GM19035 (cell line): ENCODE measurements at regions not wholly inside any gene's neighbourhood (a gene's known extent, or its start where the extent isn't known, plus 50 kb on each side); places are given as distances from the start of the nearest gene placed in this dataset.
"Not testable (repeated sequence)": the region's sequence is repeated elsewhere in the genome, so short reads cannot be mapped to it uniquely, and the experiment has no call there.

Source experiments
- ATAC-seq: cut with Tn5 transposase; IDR thresholded peaks from one replicate; pipeline ENCODE4 v1.9.1; 2021; ENCODE audit not compliant: unreplicated experiment

GRCh38 chr7:83749495-83749894 is 100.6 kb upstream of the SEMA3E start:
- ATAC-seq = no peak

GRCh38 chr7:83739527-83739926 is 90.6 kb upstream of the SEMA3E start:
- no peak for ATAC-seq

GRCh38 chr7:83738291-83738835 is 89.4 kb upstream of the SEMA3E start:
- no peak for ATAC-seq

- ATAC-seq = no peak
Measured at GRCh38 chr7:83732305-83732704, 83.4 kb upstream of the SEMA3E start.

- no peak for ATAC-seq
Measured at GRCh38 chr7:83731154-83731553, 82.2 kb upstream of the SEMA3E start.

- ATAC-seq = not testable (repeated sequence)
Measured at GRCh38 chr7:83716923-83717322, 68.0 kb upstream of the SEMA3E start.

GRCh38 chr7:83708531-83708930 is 59.6 kb upstream of the SEMA3E start:
- no peak for ATAC-seq

- ATAC-seq = no peak
Measured at GRCh38 chr7:83704564-83704963, 55.6 kb upstream of the SEMA3E start.

- ATAC-seq = no peak
Measured at GRCh38 chr7:83702446-83702845, 53.5 kb upstream of the SEMA3E start.

- no peak for ATAC-seq
Measured at GRCh38 chr7:83701736-83702135, 52.8 kb upstream of the SEMA3E start.
